GM20000 (cell line): ENCODE measurements at regions not wholly inside any gene's neighbourhood (a gene's known extent, or its start where the extent isn't known, plus 50 kb on each side); places are given as distances from the start of the nearest gene placed in this dataset.

ENCODE experiments used
- DNase-seq: peaks from one replicate; pipeline ENCODE4 v3.0.0; 2012; ENCODE audit warnings: low spot score
- TF ChIP-seq, protein P1 (sequence below): IDR thresholded peaks from 2 replicates; pipeline ENCODE4 v1.5.1; 2012; ENCODE audit warnings: mild to moderate bottlenecking, control low read depth; ENCODE audit errors: extremely low read depth, missing control alignments

DNA sequence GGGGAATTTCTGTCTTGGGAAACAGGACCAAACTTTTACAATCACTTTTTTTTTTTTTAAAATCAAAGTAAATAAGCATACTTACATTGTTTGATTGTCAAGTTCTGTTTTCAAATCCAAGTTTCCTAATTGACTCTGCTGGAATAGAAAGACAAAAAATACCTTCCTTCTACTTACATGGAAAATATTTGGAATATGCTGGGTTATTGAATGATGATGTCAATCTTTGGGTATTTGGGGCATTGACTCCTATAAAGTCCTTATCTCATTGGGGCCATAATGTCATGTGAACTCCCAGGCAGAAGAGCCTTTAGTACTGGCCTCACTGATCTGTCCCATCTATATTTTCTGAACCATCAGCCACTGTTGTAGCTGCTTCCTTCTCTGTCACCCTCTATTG lies 122.6 kb upstream of the NOX3 start:
- TF ChIP-seq, protein P1, sequence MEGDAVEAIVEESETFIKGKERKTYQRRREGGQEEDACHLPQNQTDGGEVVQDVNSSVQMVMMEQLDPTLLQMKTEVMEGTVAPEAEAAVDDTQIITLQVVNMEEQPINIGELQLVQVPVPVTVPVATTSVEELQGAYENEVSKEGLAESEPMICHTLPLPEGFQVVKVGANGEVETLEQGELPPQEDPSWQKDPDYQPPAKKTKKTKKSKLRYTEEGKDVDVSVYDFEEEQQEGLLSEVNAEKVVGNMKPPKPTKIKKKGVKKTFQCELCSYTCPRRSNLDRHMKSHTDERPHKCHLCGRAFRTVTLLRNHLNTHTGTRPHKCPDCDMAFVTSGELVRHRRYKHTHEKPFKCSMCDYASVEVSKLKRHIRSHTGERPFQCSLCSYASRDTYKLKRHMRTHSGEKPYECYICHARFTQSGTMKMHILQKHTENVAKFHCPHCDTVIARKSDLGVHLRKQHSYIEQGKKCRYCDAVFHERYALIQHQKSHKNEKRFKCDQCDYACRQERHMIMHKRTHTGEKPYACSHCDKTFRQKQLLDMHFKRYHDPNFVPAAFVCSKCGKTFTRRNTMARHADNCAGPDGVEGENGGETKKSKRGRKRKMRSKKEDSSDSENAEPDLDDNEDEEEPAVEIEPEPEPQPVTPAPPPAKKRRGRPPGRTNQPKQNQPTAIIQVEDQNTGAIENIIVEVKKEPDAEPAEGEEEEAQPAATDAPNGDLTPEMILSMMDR, result no peak
- no peak for DNase-seq

DNA sequence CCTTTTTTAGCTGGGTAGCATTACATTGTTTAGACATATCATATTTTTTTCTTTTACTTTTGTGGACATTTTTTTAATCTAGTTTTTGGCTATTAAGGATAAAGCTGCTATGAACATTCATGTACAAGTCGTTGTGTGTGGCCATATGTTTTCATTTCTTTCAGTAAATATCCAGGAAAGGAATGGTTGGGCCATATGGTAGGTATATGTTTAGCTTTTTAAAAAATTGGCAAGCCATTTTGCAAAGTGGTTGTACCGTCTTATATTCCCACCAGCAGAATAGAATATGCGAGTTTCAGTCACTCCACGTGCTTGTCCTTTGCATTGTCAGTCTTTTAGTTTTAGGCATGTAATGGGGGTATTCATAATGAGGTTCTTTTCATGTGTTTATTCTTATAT lies 106.3 kb upstream of the NOX3 start:
- TF ChIP-seq, protein P1, result no peak
- no peak for DNase-seq

DNA sequence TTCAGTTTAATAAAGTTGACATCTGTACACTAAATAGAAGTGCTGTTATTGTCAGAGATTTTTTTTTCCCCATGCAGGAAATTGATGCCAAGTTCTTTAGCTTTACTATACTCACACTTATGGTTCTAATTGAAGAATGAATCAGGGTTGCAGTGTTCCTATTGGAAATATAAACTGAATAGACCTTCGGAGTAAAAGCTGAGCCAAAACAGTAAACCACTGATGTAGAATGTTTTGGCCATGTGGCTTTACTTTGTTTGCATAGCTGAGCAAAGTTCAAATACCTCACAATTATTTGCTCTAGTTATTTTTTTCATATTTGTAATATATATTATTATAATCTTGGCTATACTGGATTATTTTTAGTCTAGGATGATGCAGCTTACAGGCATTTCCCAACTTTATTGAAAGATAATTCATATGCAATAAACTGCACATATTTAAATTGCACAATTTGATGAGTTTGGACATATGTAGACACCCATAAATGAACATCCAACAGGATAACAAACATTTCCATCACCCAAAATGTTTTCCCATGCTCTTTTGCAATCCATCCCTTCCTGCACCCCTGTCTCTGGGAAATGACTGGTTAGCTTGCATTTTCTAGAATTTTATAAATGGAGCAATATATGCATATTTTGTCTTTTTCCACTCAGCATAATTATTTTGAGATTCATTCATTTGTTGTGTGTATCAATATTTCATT lies 105.8 kb upstream of the NOX3 start:
- DNase-seq, result no peak
- TF ChIP-seq, protein P1, result no peak

DNA sequence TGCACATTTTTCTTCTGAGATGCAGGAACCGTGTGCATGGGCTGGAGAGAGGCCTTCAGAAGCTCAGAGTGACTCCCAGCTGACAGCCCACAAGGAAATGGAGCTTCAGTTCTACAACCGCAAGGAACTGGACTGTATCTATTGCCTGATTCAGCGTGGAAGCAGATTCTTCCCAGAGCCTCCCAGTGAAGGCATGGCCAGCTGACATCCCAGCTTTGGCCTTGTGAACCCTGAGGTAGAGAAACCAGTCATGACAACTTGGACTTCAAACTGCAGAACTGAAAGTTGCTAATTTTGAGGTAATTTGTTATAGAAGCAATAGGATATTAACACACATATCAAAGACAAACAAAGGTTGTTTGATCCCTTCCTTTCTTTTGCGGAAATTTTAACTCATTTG lies 94.3 kb upstream of the NOX3 start:
- no peak for DNase-seq
- TF ChIP-seq, protein P1, result no peak

DNA sequence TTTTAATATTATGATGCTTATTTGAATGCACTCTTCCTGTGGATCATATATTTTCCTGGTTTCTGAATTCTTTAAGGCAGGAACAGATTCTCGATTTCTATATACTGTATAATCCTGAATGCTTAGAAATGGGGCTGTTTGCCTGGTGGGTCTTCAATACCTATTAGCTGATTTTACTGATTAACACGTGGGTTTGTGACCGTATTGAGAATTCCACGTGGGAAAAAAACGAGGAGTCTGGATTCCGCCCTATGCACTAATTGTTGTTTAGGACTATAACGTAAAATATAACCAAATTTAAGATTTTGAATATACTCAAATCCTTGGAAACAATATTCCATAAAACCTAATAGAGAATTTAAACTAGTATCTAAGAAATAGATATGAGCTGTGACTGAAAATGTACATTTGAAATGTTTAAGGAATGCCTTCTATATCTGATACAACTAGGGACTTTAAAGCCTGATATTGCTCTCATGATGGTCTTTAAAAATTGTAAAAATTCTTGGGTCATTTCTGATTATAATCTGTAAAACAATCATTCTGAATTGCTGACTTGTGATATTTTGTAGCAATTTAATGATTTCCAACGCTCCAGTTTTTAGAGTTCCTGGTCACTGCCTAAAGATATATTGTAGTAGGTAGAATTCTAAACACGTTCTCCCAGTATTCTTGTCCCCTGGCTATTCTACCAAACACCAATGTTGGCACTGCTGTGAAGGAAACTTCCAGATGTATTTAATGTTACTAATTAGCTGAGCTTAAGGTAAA lies 93.6 kb upstream of the NOX3 start:
- no peak for DNase-seq
- TF ChIP-seq, protein P1, result no peak

DNA sequence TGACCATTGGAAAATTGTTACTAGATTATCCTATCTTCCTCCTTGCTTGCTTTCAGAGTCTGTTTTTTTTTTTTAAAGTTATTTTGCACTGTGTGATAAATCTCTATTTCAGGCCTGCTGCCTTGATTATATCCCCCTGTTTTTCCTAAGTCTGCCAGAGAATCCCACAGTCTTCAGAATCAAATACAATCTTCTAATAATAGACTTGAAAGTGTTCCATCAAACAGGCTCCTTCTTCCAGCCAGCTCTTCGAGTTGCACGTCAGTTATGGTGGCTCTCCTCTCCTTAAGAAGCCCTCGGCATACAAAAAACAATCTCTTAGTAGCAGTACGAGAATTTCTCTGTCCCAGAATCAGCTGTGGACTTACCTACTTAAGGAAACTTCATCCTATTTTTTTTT lies 92.9 kb upstream of the NOX3 start:
- TF ChIP-seq, protein P1, result no peak
- DNase-seq, result no peak

DNA sequence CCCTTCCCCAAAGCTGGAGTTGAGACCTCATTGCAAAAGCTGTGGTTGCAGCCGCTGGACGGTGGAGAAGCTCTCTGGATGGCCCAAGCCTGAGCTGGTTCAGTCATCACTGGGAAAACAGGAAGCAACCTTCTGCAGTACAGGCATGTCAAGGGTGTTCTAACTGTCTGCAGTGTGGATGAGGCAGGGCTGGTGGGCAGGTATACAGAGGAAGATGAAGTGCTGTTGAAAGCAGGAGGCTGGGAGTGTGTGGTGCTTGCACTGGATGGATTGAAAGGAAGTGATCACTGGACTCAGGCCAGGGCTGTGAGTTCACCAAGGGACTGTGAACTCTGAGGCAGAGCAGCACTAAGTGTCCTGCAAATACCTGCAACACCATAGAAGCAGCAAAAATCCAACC lies 89.0 kb upstream of the NOX3 start:
- TF ChIP-seq, protein P1, result no peak
- no peak for DNase-seq
